PC-3 (cell line): ENCODE measurements at regions not wholly inside any gene's neighbourhood (a gene's known extent, or its start where the extent isn't known, plus 50 kb on each side); places are given as distances from the start of the nearest gene placed in this dataset.

Source experiments
- ATAC-seq: fragments of 200-7000 bp; cut with Tn5 transposase; 2 replicates; pipeline ENCODE4 v1.9.1; 2020; ENCODE audit warnings: mild to moderate bottlenecking, moderate library complexity
- BruUV-seq: library from RNA; stranded (reverse); fragments of 400-500 nt; replicated peaks from 2 replicates; lab custom pipeline; 2021; lab: Mats Ljungman, UMichigan
- CTCF ChIA-PET: fragments of 300-600 bp; sonication (Branson Sonifier 250); formaldehyde crosslinking; loops from one replicate; lab custom pipeline; 2022; ENCODE audit warnings: antibody characterized with exemption; lab: Charles Lee
- POLR2A ChIA-PET: fragments of 300-600 bp; sonication (Branson Sonifier 250); formaldehyde crosslinking; loops from one replicate; lab custom pipeline; 2022; ENCODE audit warnings: antibody characterized with exemption; ENCODE audit not compliant: unreplicated experiment; lab: Charles Lee
- DNase-seq: peaks from one replicate; pipeline ENCODE4 v3.0.0-alpha.2; 2015
- H2AFZ ChIP-seq: fragments of 300-600 bp; sonication (generic); 2 replicates; pipeline ENCODE4 v1.6.0; 2016; ENCODE audit warnings: antibody characterized with exemption, low read length
- H3F3A ChIP-seq: fragments of 300-600 bp; sonication (generic); one replicate; pipeline ENCODE4 v1.6.0; 2017; ENCODE audit warnings: antibody characterized with exemption, low read length, control low read depth, mild to moderate bottlenecking; ENCODE audit not compliant: unreplicated experiment
- H3K27ac ChIP-seq: fragments of 300-600 bp; sonication (generic); 2 replicates; pipeline ENCODE4 v1.5.1; 2016; ENCODE audit warnings: mild to moderate bottlenecking, low read length
- H3K27me3 ChIP-seq: fragments of 300-600 bp; sonication (generic); 2 replicates; pipeline ENCODE4 v1.6.1; 2016; ENCODE audit warnings: low read length, mixed read lengths
- H3K36me3 ChIP-seq: fragments of 300-600 bp; sonication (generic); 2 replicates; pipeline ENCODE4 v1.6.1; 2016; ENCODE audit warnings: low read depth, mixed run types, low read length, mixed read lengths
- H3K4me1 ChIP-seq: fragments of 300-600 bp; sonication (generic); 2 replicates; pipeline ENCODE4 v1.5.1; 2016; ENCODE audit warnings: low read length; ENCODE audit not compliant: insufficient read depth
- H3K4me2 ChIP-seq: fragments of 300-600 bp; sonication (generic); 2 replicates; pipeline ENCODE4 v1.6.0; 2016; ENCODE audit warnings: low read length
- H3K4me3 ChIP-seq: fragments of 300-600 bp; sonication (generic); 2 replicates; pipeline ENCODE4 v1.5.1; 2016; ENCODE audit warnings: mild to moderate bottlenecking, low read length, mixed read lengths
- H3K79me2 ChIP-seq: fragments of 300-600 bp; sonication (generic); 2 replicates; pipeline ENCODE4 v1.6.1; 2017; ENCODE audit warnings: low read length, mixed read lengths
- H3K9ac ChIP-seq: fragments of 300-600 bp; sonication (generic); 2 replicates; pipeline ENCODE4 v1.6.0; 2016; ENCODE audit warnings: mild to moderate bottlenecking, low read length
- H3K9me2 ChIP-seq: fragments of 300-600 bp; sonication (generic); replicated peaks from 2 replicates; pipeline ENCODE4 v1.6.1; 2016; ENCODE audit warnings: mixed run types, low read length, mixed read lengths
- H3K9me3 ChIP-seq: fragments of 300-600 bp; sonication (generic); 2 replicates; pipeline ENCODE4 v1.6.1; 2016; ENCODE audit warnings: low read length, mixed read lengths
- H4K20me1 ChIP-seq: fragments of 300-600 bp; sonication (generic); 2 replicates; pipeline ENCODE4 v1.6.1; 2016; ENCODE audit warnings: low read length, mixed read lengths
- CTCF ChIP-seq: fragments of 300-600 bp; sonication (generic); conservative IDR thresholded peaks from 2 replicates; pipeline ENCODE4 v1.5.1; 2017; ENCODE audit warnings: antibody characterized with exemption, low read depth, mild to moderate bottlenecking, low read length
- EZH2 ChIP-seq: fragments of 300-600 bp; sonication (generic); IDR thresholded peaks from one replicate; pipeline ENCODE4 v1.6.1; 2017; ENCODE audit warnings: antibody characterized with exemption, mild to moderate bottlenecking, low read length; ENCODE audit not compliant: unreplicated experiment
- EZH2phosphoT487 ChIP-seq: fragments of 300-600 bp; sonication (generic); IDR thresholded peaks from 2 replicates; pipeline ENCODE4 v1.6.1; 2018; ENCODE audit warnings: mild to moderate bottlenecking, antibody characterized with exemption, low read length, borderline replicate concordance
- intact Hi-C: fragments of 100-400 bp; cut with micrococcal nuclease; formaldehyde crosslinking; loops from 2 replicates; pipeline ENCODE4 v1.9.0; 2023

- Histone ChIP-seq H3F3A (no peaks in the 10 kb centered on the region), H3K79me2 (no peaks in the 10 kb centered on the region), H3K27ac (no peak overlapping the region), H4K20me1 (no peaks in the 10 kb centered on the region), H3K4me3 (no peak overlapping the region), H3K27me3 (no peaks in the 10 kb centered on the region), H3K9me3 (no peaks in the 10 kb centered on the region), H2AFZ (no peak overlapping the region), H3K9me2 (no peaks in the 10 kb centered on the region), H3K36me3 (no peaks in the 10 kb centered on the region), H3K4me1 (no peaks in the 10 kb centered on the region), H3K4me2 (no peak overlapping the region), H3K9ac (no peak overlapping the region)
- TF ChIP-seq CTCF, result no peak
- TF ChIP-seq EZH2, result no peak
- no peak for TF ChIP-seq EZH2phosphoT487
- no TSS peak for BruUV-seq
- intact Hi-C loops, result no loop called here
- POLR2A ChIA-PET, result no interaction called here
- ATAC-seq, result no peak
- CTCF ChIA-PET, result no interaction called here
- no peak for DNase-seq
These were observed 211.1 kb downstream of the ZIC5 start for GRCh38 chr13:99760456-99760855.

GRCh38 chr13:99759163-99759552 lies 212.4 kb downstream of the ZIC5 start:
- Histone ChIP-seq H3K4me2 (no peak overlapping the region), H3K9me2 (no peaks in the 10 kb centered on the region), H3K79me2 (no peaks in the 10 kb centered on the region), H3K36me3 (no peaks in the 10 kb centered on the region), H3K9ac (no peak overlapping the region), H3K27ac (no peak overlapping the region), H3K4me3 (no peak overlapping the region), H3K4me1 (no peaks in the 10 kb centered on the region), H4K20me1 (no peaks in the 10 kb centered on the region), H3K27me3 (no peaks in the 10 kb centered on the region), H3K9me3 (no peaks in the 10 kb centered on the region), H3F3A (no peaks in the 10 kb centered on the region), H2AFZ (no peak overlapping the region)
- DNase-seq, result no peak
- ChIA-PET CTCF (no interaction called here), POLR2A (no interaction called here)
- BruUV-seq, result no TSS peak
- ATAC-seq, result no peak
- intact Hi-C loops, result no loop called here
- TF ChIP-seq EZH2phosphoT487, result no peak
- TF ChIP-seq EZH2, result no peak
- TF ChIP-seq CTCF, result no peak

- no peak overlapping the region for H3K9ac ChIP-seq
- no peaks in the 10 kb centered on the region for H3K4me1 ChIP-seq
- no peaks in the 10 kb centered on the region for H3K36me3 ChIP-seq
- ChIA-PET POLR2A (no interaction called here), CTCF (no interaction called here)
- no peaks in the 10 kb centered on the region for H3K27me3 ChIP-seq
- H3K9me3 ChIP-seq, result no peaks in the 10 kb centered on the region
- intact Hi-C loops, result no loop called here
- H3K4me3 ChIP-seq, result no peak overlapping the region
- H2AFZ ChIP-seq, result no peak overlapping the region
- H3K4me2 ChIP-seq, result no peak overlapping the region
- TF ChIP-seq EZH2, result no peak
- no peak for TF ChIP-seq CTCF
- no peak for TF ChIP-seq EZH2phosphoT487
- no peaks in the 10 kb centered on the region for H3F3A ChIP-seq
- H3K9me2 ChIP-seq, result no peaks in the 10 kb centered on the region
- H4K20me1 ChIP-seq, result no peaks in the 10 kb centered on the region
- no peaks in the 10 kb centered on the region for H3K79me2 ChIP-seq
- no peak overlapping the region for H3K27ac ChIP-seq
- ATAC-seq (no peak), DNase-seq (no peak)
- no TSS peak for BruUV-seq
These were observed 213.0 kb downstream of the ZIC5 start for GRCh38 chr13:99758460-99759162.
